ENCODE measurements at regions not wholly inside any gene's neighbourhood (a gene's known extent, or its start where the extent isn't known, plus 50 kb on each side); places are given as distances from the start of the nearest gene placed in this dataset.

GRCh38 chr14:25753130-25753529, 703.2 kb upstream of the STXBP6 start:
- CTCF ChIA-PET, result no interaction called here
- POLR2A ChIA-PET, result no interaction called here

GRCh38 chr14:25750436-25750835, 700.5 kb upstream of the STXBP6 start:
- TF ChIP-seq, protein P1, sequence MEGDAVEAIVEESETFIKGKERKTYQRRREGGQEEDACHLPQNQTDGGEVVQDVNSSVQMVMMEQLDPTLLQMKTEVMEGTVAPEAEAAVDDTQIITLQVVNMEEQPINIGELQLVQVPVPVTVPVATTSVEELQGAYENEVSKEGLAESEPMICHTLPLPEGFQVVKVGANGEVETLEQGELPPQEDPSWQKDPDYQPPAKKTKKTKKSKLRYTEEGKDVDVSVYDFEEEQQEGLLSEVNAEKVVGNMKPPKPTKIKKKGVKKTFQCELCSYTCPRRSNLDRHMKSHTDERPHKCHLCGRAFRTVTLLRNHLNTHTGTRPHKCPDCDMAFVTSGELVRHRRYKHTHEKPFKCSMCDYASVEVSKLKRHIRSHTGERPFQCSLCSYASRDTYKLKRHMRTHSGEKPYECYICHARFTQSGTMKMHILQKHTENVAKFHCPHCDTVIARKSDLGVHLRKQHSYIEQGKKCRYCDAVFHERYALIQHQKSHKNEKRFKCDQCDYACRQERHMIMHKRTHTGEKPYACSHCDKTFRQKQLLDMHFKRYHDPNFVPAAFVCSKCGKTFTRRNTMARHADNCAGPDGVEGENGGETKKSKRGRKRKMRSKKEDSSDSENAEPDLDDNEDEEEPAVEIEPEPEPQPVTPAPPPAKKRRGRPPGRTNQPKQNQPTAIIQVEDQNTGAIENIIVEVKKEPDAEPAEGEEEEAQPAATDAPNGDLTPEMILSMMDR (IDR thresholded peaks at IDR 0.05), result no peak
- Mint-ChIP-seq H3K27me3 (no peaks in the 10 kb centered on the region), H3K36me3 (ENCODE audit: low read depth) (no peaks in the 10 kb centered on the region), H3K9me3 (peaks cover 5% of the 10 kb centered on the region), H3K27ac (no peak overlapping the region), H3K4me1 (ENCODE audit: low read depth) (no peaks in the 10 kb centered on the region), H3K4me3 (no peak overlapping the region)
- ATAC-seq (no peak), DNase-seq (no peak)
- POLR2A ChIA-PET, result no interaction called here
- intact Hi-C loops (cut with micrococcal nuclease), result no loop called here
- CTCF ChIA-PET, result no interaction called here

More at GRCh38 chr14:25753130-25753529, 703.2 kb upstream of the STXBP6 start:
- no peak overlapping the region for H3K4me3 Mint-ChIP-seq
- H3K36me3 Mint-ChIP-seq (ENCODE audit: low read depth), result no peaks in the 10 kb centered on the region
- no peak overlapping the region for H3K27ac Mint-ChIP-seq
- ATAC-seq (no peak), DNase-seq (no peak)
- no peaks in the 10 kb centered on the region for H3K27me3 Mint-ChIP-seq
- peaks cover 3% of the 10 kb centered on the region for H3K9me3 Mint-ChIP-seq
- H3K4me1 Mint-ChIP-seq (ENCODE audit: low read depth), result no peaks in the 10 kb centered on the region
- TF ChIP-seq, protein P1 (IDR thresholded peaks at IDR 0.05), result no peak
- intact Hi-C loops (cut with micrococcal nuclease), result no loop called here
